ENCODE measurements at regions not wholly inside any gene's neighbourhood (a gene's known extent, or its start where the extent isn't known, plus 50 kb on each side); places are given as distances from the start of the nearest gene placed in this dataset.

- TF ChIP-seq CTCF (IDR thresholded peaks at IDR 0.05) (no peak), POLR2A (IDR thresholded peaks at IDR 0.05) (no peak)
Measured at GRCh38 chrX:109858602-109859341, 125.7 kb upstream of the ACSL4 start.
